Transverse colon (tissue), 4 donors: ENCODE measurements at regions not wholly inside any gene's neighbourhood (a gene's known extent, or its start where the extent isn't known, plus 50 kb on each side); places are given as distances from the start of the nearest gene placed in this dataset.

Experiments
- DNase-seq: peaks from one replicate; pipeline ENCODE4 v3.0.0-alpha.2; 2019
- H3K27ac ChIP-seq, 4 donors: fragments of 200-600 bp; sonication (generic); 2 replicates each; pipeline ENCODE4 v1.5.1; 2016 to 2018; ENCODE audit warnings: inconsistent platforms in 4 of 4
- H3K27me3 ChIP-seq: fragments of 200-600 bp; sonication (generic); 2 replicates; pipeline ENCODE4 v1.5.1; 2017; ENCODE audit warnings: inconsistent platforms
- H3K36me3 ChIP-seq, 4 donors: fragments of 200-600 bp; sonication (generic); 2 replicates each; pipeline ENCODE4 v1.5.1; 2017 to 2019; ENCODE audit warnings: inconsistent platforms in 4 of 4
- H3K4me1 ChIP-seq, 4 donors: fragments of 200-600 bp; sonication (generic); 2 replicates each; pipeline ENCODE4 v1.5.1; 2017 to 2020; ENCODE audit warnings: inconsistent platforms in 4 of 4
- H3K4me3 ChIP-seq, 4 donors: fragments of 200-600 bp; sonication (generic); 1 replicate in 1 of 4; 2 replicates in 3 of 4; pipeline versions ENCODE4 v1.5.1 to v1.6.1; 2017 to 2019; ENCODE audit warnings: inconsistent platforms in 4 of 4
- H3K9me3 ChIP-seq, 2 donors: fragments of 200-600 bp; sonication (generic); 2 replicates each; pipeline ENCODE4 v1.5.1; 2017 to 2019; ENCODE audit warnings: inconsistent platforms in 2 of 2
- EP300 ChIP-seq: sonication (generic); formaldehyde crosslinking; IDR thresholded peaks from one replicate; pipeline ENCODE4 v1.6.1; 2017; ENCODE audit warnings: antibody characterized with exemption, low read depth
- POLR2A ChIP-seq: fragments of 450-650 bp; IDR thresholded peaks from one replicate; pipeline ENCODE4 v1.6.1; 2016; ENCODE audit warnings: antibody characterized with exemption, mild to moderate bottlenecking, moderate library complexity
- POLR2AphosphoS5 ChIP-seq, 3 donors: sonication (generic); formaldehyde crosslinking; IDR thresholded peaks; one replicate each; pipeline ENCODE4 v1.6.1; 2016; ENCODE audit warnings: antibody characterized with exemption in 3 of 3
- WGBS, 2 donors: methylation state at CpG; one replicate each; pipeline ENCODE4 v1.1.5; 2018; ENCODE audit warnings: low coverage in 1 of 2; 5-methylcytosine and 5-hydroxymethylcytosine counted together
- in situ Hi-C, 4 donors: fragments of 200-750 bp; cut with MboI; loops; one replicate each; pipeline versions ENCODE4 v1.15.0 to v1.15.1; 2017; ENCODE audit warnings: low sequenced_read_pairs in 3 of 4, low pct_ligation_motif_present in 1 of 4, low pct_unique_long_range_greater_than_20kb in 1 of 4
- intact Hi-C: fragments of 100-400 bp; cut with DNase I; formaldehyde crosslinking; loops from one replicate; pipeline ENCODE4 v1.15.1; 2023; ENCODE audit warnings: low total_unique reads
- TF ChIP-seq, protein P1 (sequence below), 5 experiments: fragments of 200-600 bp in 3 of 5; fragments of 450-650 bp in 2 of 5; sonication (generic) in 3 of 5; IDR thresholded peaks; 1 replicate in 2 of 5; 2 replicates in 3 of 5; pipeline ENCODE4 v1.5.1; 2016 to 2017; ENCODE audit warnings: antibody characterized with exemption in 5 of 5, inconsistent platforms in 3 of 5, mild to moderate bottlenecking in 2 of 5, moderate library complexity in 1 of 5

DNA sequence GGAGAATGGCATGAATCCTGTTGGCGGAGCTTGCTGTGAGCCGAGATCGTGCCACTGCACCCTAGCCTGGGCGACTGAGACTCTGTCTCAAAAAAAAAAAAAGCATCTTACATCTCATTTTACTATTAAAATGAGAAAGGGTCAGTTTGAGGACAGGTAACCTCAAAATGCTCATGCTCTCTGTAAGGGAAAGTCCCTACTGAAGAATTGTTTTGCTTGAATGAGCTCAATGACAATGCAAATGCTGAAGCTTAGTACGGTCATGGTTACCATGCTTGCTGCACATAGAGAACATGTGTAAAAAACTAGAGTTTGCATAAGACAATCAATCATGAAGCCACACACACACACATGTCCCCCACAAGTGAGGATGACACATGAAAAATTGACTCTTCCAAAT is 541.8 kb upstream of the AMELY start:
- Histone ChIP-seq H3K27ac (no peak overlapping the region), H3K36me3 (no peaks in the 10 kb centered on the region), H3K4me1 (no peaks in the 10 kb centered on the region), H3K4me3 (no peak overlapping the region), H3K27me3 (no peaks in the 10 kb centered on the region), H3K9me3 (no peaks in the 10 kb centered on the region)
- TF ChIP-seq POLR2A = no peak
- TF ChIP-seq EP300 = no peak
- no peak for TF ChIP-seq POLR2AphosphoS5 (IDR thresholded peaks at IDR 0.05)
- TF ChIP-seq, protein P1, sequence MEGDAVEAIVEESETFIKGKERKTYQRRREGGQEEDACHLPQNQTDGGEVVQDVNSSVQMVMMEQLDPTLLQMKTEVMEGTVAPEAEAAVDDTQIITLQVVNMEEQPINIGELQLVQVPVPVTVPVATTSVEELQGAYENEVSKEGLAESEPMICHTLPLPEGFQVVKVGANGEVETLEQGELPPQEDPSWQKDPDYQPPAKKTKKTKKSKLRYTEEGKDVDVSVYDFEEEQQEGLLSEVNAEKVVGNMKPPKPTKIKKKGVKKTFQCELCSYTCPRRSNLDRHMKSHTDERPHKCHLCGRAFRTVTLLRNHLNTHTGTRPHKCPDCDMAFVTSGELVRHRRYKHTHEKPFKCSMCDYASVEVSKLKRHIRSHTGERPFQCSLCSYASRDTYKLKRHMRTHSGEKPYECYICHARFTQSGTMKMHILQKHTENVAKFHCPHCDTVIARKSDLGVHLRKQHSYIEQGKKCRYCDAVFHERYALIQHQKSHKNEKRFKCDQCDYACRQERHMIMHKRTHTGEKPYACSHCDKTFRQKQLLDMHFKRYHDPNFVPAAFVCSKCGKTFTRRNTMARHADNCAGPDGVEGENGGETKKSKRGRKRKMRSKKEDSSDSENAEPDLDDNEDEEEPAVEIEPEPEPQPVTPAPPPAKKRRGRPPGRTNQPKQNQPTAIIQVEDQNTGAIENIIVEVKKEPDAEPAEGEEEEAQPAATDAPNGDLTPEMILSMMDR (IDR thresholded peaks at IDR 0.05) = no peak
- intact Hi-C loops (no loop called here), in situ Hi-C loops (no loop called here)
- no CpG with 5 or more reads among the region's 5 CpGs for WGBS, 2 donors
- no peak for DNase-seq

- in situ Hi-C loops = no loop called here
- Histone ChIP-seq H3K4me3 (no peak overlapping the region), H3K9me3 (no peaks in the 10 kb centered on the region), H3K4me1 (no peaks in the 10 kb centered on the region), H3K36me3 (no peaks in the 10 kb centered on the region), H3K27ac (no peak overlapping the region), H3K27me3 (no peaks in the 10 kb centered on the region)
- intact Hi-C loops = no loop called here
- no peak for DNase-seq
- whole genome bisulfite sequencing, 2 donors = no CpG with 5 or more reads among the region's 9 CpGs
- TF ChIP-seq, protein P1 (IDR thresholded peaks at IDR 0.05) = no peak
- TF ChIP-seq POLR2A (no peak), EP300 (no peak), POLR2AphosphoS5 (IDR thresholded peaks at IDR 0.05) (no peak)
Measured at GRCh38 chrY:7452246-7452645, 540.7 kb upstream of the AMELY start.

DNA sequence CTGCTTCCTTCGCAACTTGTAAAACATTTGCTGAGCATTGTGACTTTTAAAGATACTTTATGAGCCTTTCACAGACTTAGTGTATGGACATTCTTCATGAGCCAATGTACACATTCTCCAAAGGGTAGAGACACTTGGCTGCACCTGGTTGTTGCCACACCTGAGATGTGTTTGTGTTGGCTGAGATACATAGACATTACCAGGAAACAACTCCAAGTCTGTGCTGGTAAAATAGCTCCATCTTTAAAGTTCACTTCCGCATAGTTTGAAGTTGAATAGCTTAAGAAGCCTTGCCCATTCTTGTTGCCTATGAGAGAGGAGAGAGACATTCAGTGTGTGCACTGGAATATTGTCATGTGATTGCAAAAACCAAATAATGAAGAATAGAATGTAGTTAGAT is 538.3 kb upstream of the AMELY start:
- Histone ChIP-seq H3K9me3 (no peaks in the 10 kb centered on the region), H3K4me3 (no peak overlapping the region), H3K27me3 (no peaks in the 10 kb centered on the region), H3K36me3 (no peaks in the 10 kb centered on the region), H3K4me1 (no peaks in the 10 kb centered on the region), H3K27ac (peak overlapping the region in 1 of 4 donors; percentile 16)
- DNase-seq = no peak
- intact Hi-C loops (no loop called here), in situ Hi-C loops (no loop called here)
- TF ChIP-seq POLR2A = no peak
- no peak for TF ChIP-seq EP300
- TF ChIP-seq, protein P1 (IDR thresholded peaks at IDR 0.05) = no peak
- TF ChIP-seq POLR2AphosphoS5 (IDR thresholded peaks at IDR 0.05) = no peak
- WGBS, 2 donors = 33% methylated on average over 1 of the region's 2 CpGs; no CpG with 5 or more reads in 1 of the 2 donors

DNA sequence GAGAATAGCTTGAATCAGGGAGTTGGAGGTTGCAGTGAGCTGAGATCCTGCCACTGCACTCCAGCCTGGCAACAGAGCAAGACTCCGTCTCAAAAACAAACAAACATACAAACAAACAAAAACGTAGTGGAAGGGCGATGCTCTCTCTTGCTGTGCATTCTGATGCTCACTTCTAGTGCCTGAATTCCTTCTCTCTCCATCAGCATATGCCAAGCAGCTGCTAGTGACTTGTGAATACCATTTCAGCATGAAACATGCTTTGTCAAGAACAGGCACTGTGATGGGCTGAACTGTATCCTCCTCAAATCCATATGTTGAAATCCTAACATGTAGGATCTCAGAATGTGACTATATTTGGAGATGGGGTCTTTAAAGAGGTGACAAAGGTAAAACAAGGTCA is 537.1 kb upstream of the AMELY start:
- no CpG with 5 or more reads among the region's 3 CpGs for WGBS, 2 donors
- DNase-seq = no peak
- intact Hi-C loops (no loop called here), in situ Hi-C loops (no loop called here)
- no peaks in the 10 kb centered on the region for H3K9me3 ChIP-seq
- H3K36me3 ChIP-seq = no peaks in the 10 kb centered on the region
- H3K27me3 ChIP-seq = no peaks in the 10 kb centered on the region
- no peak overlapping the region for H3K27ac ChIP-seq
- TF ChIP-seq, protein P1 (IDR thresholded peaks at IDR 0.05) = no peak
- TF ChIP-seq EP300 = no peak
- TF ChIP-seq POLR2A = no peak
- TF ChIP-seq POLR2AphosphoS5 (IDR thresholded peaks at IDR 0.05) = no peak
- H3K4me3 ChIP-seq = no peak overlapping the region
- no peaks in the 10 kb centered on the region for H3K4me1 ChIP-seq
